ENCODE measurements at regions not wholly inside any gene's neighbourhood (a gene's known extent, or its start where the extent isn't known, plus 50 kb on each side); places are given as distances from the start of the nearest gene placed in this dataset.
"Not testable (repeated sequence)": the region's sequence is repeated elsewhere in the genome, so short reads cannot be mapped to it uniquely, and the experiment has no call there.

DNA sequence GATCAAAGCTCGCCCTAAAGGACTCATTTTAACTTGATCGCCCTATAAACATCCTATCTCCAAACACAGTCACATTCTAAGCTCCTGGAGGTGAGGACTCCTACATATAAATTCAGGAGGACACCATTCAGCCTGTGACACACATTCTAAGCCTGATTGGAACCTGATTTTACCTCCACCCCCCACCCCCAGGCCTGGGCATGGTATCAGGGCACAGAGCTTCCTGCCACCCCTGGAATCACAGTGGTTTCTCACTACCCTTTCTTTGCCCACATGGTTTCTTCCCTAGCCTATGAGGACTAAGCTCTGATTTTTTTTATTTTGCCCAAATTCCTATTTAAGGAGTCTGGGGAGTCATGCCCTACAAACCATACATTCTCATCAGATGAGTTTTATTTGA, 428.1 kb upstream of the ID2 start:
- no peaks in the 10 kb centered on the region for H3K4me1 Mint-ChIP-seq
- no peaks in the 10 kb centered on the region for H3K36me3 Mint-ChIP-seq
- no peak overlapping the region for H3K27ac Mint-ChIP-seq
- H3K27me3 Mint-ChIP-seq: peaks cover 61% of the 10 kb centered on the region
- no peak for ATAC-seq
- H3K9me3 Mint-ChIP-seq: peaks cover 7% of the 10 kb centered on the region
- no peak overlapping the region for H3K4me3 Mint-ChIP-seq

DNA sequence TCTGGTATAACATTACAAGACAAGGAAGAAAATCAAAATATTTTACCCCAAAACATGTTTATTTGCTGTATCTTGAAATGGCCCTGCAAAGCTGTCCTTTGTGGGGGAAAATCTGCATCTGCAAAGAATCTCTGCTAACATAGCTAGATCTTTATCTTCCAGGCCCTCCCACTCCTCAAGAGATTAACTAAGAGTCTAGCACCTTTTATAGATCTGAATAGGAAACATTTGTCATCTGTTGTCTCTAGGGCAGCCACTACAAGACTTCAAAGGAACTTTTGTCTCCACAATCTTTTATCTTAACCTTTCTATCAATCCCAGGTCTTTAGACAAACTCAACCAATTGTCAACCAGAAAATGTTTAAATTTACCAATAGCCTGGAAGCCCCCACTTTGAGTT, 427.6 kb upstream of the ID2 start:
- H3K4me1 Mint-ChIP-seq, ATAC-seq, H3K4me3 Mint-ChIP-seq, H3K9me3 Mint-ChIP-seq, H3K27ac Mint-ChIP-seq, H3K36me3 Mint-ChIP-seq: not testable (repeated sequence)
- H3K27me3 Mint-ChIP-seq: peaks cover 61% of the 10 kb centered on the region

DNA sequence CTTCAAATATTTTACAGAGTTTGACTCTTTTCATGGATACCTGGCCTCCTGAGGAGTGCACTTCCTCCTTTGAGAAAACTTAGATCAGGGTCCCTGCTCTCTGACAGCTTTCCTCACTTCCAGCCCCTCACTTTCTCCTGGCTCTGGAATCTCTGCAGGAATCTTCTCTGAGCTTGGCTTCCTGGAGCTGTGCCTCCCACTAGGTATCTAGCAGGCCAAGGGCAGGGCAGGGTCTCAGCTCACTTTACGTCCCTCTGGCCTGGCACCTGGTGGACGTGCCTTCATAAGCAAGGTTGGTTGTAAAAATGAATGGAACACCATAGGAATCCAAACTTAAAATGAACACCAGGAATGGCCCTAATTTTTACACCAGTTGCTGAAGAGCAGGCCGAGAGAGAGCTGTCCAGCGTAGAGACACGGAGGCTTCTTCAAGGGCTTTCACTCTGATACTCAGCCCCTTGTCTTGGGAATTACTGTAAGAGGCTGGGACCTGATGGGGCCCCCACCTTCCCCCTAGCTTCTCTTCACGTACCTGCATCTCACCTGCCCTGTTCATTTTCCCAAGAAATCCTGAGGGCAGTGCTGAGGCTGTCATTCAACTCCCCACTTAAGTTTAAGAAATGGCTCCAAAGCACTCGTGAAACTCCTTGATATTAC, 426.9 kb upstream of the ID2 start:
- H3K36me3 Mint-ChIP-seq: no peaks in the 10 kb centered on the region
- peaks cover 61% of the 10 kb centered on the region for H3K27me3 Mint-ChIP-seq
- no peak overlapping the region for H3K27ac Mint-ChIP-seq
- H3K9me3 Mint-ChIP-seq: peaks cover 7% of the 10 kb centered on the region
- ATAC-seq: no peak
- H3K4me3 Mint-ChIP-seq: no peak overlapping the region
- H3K4me1 Mint-ChIP-seq: no peaks in the 10 kb centered on the region

DNA sequence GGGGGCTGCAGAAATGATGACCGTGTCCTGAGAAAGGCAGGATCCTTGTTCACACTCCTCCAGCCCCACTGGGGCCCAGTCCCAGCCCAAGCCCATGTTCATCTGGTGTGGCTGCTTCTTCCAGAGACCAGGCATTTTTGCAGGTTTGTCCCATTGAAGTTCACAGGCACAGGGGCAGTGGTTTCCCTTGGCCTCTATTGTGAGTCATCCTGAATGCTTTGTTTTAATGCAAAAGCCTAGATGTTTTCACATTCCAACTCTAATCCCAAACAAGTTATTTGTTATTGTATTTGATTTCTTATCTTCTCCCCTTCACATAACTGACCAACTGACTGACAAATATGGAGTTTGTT, 426.4 kb upstream of the ID2 start:
- Mint-ChIP-seq H3K9me3 (peaks cover 5% of the 10 kb centered on the region), H3K27ac (no peak overlapping the region), H3K4me1 (no peaks in the 10 kb centered on the region), H3K27me3 (peaks cover 62% of the 10 kb centered on the region), H3K36me3 (no peaks in the 10 kb centered on the region), H3K4me3 (no peak overlapping the region)
- no peak for ATAC-seq

DNA sequence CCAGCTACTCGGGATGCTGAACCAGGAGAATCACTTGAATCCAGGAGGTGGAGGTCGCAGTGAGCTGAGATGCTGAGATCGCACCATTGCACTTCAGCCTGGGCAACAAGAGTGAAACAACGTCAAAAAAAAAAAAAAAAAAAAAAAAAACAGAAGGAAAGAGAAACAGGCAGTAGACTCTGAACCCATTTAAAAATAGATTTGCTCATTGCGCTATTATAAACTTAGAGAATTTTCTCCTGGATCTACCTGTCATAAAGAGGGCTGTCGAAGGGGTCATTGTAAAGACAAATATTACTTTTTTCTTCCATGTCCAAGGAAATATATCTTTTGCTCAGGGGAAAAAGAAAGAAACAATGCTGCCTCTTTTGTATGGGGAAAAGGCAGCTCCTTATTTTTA, 425.0 kb upstream of the ID2 start:
- Mint-ChIP-seq H3K27ac (no peak overlapping the region), H3K27me3 (peaks cover 57% of the 10 kb centered on the region), H3K36me3 (no peaks in the 10 kb centered on the region)

DNA sequence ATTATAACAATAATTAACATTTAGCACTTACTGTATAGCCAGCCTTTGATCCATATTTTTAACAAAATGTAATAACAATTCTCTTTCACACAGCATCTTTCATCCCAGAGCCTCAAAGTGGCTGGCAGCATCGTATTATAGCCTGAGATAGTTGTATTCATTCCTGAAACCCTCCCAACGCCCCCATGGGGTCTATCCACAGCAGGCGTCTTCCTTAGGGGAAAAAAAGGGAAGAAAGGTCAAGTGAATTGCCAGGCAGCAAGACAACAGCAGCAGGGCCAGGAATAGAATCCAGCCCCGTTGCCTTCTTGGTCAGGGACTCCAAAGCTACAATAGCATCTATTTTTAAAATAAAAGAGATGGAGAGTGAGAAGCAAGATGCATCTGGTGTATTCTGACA, 424.4 kb upstream of the ID2 start:
- Mint-ChIP-seq H3K36me3 (no peaks in the 10 kb centered on the region), H3K4me3 (no peak overlapping the region), H3K27me3 (peaks cover 51% of the 10 kb centered on the region), H3K4me1 (no peaks in the 10 kb centered on the region), H3K9me3 (no peaks in the 10 kb centered on the region), H3K27ac (no peak overlapping the region)
- no peak for ATAC-seq

More for the DNA sequence above, 425.0 kb upstream of the ID2 start:
- no peaks in the 10 kb centered on the region for H3K9me3 Mint-ChIP-seq
- H3K4me3 Mint-ChIP-seq: no peak overlapping the region
- no peak for ATAC-seq
- H3K4me1 Mint-ChIP-seq: no peaks in the 10 kb centered on the region

DNA sequence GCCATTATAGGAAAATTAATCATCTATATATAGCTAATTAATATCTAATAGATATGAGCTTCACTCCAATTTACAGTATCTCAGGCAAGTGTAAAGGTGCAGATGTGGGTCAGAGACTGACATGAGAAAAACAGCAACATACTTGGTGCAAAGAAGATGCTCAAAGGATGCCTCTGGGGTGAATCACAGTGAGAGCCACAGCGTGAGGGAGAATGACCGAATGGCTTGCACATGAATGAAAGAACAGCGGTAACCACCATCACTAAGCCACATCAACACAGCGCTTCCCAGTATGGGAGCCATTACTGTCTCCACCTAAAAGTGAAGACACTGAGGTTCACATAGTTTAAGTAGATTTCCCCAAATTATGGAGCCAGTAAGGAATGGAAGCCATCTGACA, 423.4 kb upstream of the ID2 start:
- Mint-ChIP-seq H3K27me3 (peaks cover 43% of the 10 kb centered on the region), H3K27ac (no peak overlapping the region), H3K4me1 (no peaks in the 10 kb centered on the region), H3K36me3 (no peaks in the 10 kb centered on the region), H3K4me3 (no peak overlapping the region), H3K9me3 (no peaks in the 10 kb centered on the region)
- ATAC-seq: no peak

DNA sequence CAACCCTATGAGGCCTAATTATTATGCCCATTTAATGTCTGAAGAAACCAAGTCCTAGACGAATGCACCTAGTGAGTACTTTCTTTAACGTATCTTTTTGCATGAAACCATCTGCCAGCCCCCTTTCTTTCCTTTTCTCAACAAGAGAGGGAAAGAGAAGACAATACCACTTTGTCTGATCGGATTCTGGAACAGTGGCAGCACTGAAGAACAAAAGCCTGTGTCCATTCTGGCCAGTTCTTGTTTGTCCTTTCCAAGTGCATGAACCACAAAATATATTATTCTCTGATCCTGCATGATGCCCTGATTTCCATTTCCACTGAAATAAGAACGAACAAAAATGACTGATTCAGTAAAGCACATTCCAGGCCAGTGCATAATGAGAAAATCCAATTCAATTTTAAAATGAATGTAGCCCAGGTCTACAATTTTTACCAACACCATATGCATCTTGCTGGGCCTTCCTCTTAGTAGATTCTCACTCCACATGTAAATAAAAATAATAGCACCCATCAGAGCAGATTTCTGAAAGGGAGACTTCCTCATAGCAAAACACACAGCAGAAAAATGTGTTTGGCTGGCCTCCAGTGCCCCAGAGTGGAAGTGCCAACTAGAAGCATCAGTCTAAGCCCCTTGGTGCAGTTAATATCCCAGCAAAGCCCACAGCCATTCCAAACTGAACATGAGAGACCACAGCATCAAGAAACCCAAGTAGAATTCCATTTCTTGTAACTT, 422.6 kb upstream of the ID2 start:
- Mint-ChIP-seq H3K36me3 (no peaks in the 10 kb centered on the region), H3K9me3 (no peaks in the 10 kb centered on the region), H3K27me3 (peaks cover 35% of the 10 kb centered on the region), H3K4me3 (no peak overlapping the region), H3K27ac (no peak overlapping the region), H3K4me1 (no peaks in the 10 kb centered on the region)
- ATAC-seq: no peak

DNA sequence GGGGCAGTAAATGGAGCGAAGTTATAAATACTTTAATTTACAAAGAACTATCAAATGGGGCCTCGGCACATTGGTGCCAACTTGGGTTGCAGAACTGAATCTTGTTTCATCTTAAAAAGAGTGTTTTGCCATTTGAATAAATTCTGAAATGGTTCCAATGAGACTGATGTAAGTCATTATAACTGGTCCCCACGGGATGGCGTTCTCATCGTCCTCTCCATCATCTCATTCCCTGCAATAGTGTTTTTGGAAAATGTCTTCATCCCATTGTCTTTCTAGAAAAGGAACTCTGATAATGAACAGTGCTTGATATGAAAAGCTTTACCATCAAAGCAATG, 422.0 kb upstream of the ID2 start:
- Mint-ChIP-seq H3K4me3 (no peak overlapping the region), H3K4me1 (no peaks in the 10 kb centered on the region), H3K36me3 (no peaks in the 10 kb centered on the region), H3K9me3 (no peaks in the 10 kb centered on the region), H3K27me3 (peaks cover 32% of the 10 kb centered on the region), H3K27ac (no peak overlapping the region)
- ATAC-seq: no peak

DNA sequence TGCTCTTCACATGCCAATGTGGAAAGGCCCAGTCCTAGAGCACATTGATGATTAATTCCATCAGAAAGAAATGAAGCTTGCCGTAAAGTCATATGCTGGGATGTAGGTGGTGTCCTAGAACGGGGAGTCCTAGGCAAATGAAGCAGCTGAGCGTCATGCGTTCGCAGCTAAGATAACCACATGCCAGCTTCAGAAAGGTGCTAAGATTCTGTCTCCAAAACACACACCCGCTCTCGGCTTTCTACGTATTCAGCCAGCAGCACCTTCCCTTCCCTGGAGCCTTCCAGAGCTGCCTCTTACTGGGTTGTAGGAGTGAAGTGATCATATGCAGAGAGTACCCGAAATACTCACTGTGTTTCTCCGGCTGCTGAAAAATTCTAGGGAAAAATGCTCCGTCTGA, 421.6 kb upstream of the ID2 start:
- no peak overlapping the region for H3K27ac Mint-ChIP-seq
- no peak overlapping the region for H3K4me3 Mint-ChIP-seq
- no peak for ATAC-seq

DNA sequence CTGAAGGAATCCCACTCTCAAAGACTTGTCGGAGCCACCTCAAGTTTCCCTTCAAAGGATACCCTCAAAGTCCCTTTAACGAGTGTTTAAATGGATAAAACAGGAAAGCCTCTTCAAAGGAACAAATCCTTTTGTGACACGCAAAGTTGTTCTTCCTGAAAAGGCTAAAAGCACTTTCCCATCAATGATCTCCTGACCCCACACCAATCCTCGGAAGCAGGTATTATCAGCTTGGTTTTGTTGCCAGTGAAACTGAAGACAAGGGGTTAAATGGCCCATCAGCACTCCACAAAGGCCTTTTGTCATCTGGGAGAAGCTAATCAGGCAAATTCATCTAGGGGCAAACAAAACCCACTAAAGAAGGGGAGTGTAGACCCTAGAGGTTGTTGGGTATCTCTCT, 418.0 kb upstream of the ID2 start:
- Mint-ChIP-seq H3K9me3 (no peaks in the 10 kb centered on the region), H3K27me3 (peaks cover 28% of the 10 kb centered on the region), H3K4me1 (peaks cover 5% of the 10 kb centered on the region), H3K36me3 (no peaks in the 10 kb centered on the region), H3K27ac (no peak overlapping the region), H3K4me3 (no peak overlapping the region)
- no peak for ATAC-seq

More for the DNA sequence above, 421.6 kb upstream of the ID2 start:
- H3K4me1 Mint-ChIP-seq: peaks cover under 1% of the 10 kb centered on the region
- H3K36me3 Mint-ChIP-seq: no peaks in the 10 kb centered on the region
- no peaks in the 10 kb centered on the region for H3K9me3 Mint-ChIP-seq
- H3K27me3 Mint-ChIP-seq: peaks cover 32% of the 10 kb centered on the region

DNA sequence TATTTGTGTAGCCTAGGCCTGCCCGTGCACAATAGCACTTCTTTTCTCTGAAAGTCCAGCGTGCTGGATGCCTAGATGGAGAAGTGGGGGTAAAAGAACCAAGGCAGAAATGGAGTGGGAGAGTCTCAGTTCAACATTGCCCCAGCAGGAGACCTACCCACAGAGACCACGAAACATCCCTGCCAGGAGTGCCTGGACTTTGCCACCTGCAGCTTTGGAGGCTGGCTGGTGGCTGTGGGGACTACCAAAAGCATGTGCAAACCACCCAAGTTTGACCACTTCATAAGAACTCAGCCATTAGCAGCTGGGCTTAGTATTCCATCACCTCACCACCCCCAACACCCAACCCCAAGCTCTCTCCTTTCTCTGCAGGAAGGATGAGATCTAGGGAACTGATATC, 416.9 kb upstream of the ID2 start:
- Mint-ChIP-seq H3K27me3 (peaks cover 28% of the 10 kb centered on the region), H3K9me3 (no peaks in the 10 kb centered on the region), H3K4me1 (peaks cover 5% of the 10 kb centered on the region), H3K4me3 (no peak overlapping the region), H3K36me3 (no peaks in the 10 kb centered on the region), H3K27ac (no peak overlapping the region)
- ATAC-seq: no peak

DNA sequence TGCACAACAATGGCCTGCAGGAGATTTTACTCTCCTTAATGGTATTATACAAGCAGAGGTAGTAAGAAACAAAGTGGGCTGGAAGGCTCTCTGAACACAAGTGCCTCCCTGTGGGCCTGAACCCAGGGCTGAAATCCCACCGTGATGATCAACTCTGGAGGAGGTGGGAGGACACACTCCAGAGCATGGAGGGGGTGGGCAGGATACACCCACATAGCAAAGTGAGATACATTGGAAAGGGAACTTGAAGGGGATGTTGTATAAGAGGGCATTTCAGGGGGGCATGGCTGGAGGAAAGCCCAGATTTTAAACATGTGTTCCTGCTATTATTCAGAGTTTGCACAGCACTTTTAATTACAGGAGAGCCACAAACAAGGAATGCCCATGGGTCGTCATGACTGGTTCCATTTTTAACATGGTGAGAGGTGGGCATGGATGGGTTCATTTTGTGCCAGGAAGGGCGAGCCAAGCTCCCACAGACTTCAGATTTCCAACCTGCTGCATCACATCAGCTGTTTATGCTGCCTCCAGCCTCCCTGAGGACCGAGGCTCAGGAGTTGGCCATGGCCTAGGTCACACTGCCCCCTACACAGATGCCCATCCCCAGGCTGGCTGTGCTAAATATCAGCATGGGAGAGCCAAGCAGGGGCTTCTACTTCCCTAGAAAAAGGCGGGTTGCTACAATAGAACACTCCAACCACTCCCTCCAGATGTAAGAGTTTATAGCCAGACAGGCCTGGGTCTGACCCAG, 416.2 kb upstream of the ID2 start:
- Mint-ChIP-seq H3K36me3 (no peaks in the 10 kb centered on the region), H3K4me1 (peaks cover 5% of the 10 kb centered on the region), H3K27me3 (peaks cover 21% of the 10 kb centered on the region), H3K27ac (no peak overlapping the region), H3K9me3 (no peaks in the 10 kb centered on the region), H3K4me3 (no peak overlapping the region)
- no peak for ATAC-seq

DNA sequence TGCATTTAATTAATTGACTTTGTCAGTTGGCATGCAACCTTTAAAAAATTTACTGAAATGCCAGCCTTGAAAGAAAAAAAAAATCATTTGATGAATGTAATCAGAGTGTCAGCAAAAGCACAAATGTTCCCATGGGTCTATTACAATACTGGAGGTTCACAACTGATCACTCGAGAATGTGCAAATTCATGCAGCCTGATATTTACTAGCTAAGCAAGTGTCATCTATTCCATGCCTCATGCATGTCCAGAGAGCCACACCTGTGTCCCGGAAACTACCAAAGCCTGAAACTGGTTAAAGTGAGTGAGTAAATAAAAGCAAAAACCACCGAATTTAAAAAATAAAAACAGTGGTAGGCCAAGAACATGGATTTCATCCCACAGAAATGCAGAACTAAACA, 415.3 kb upstream of the ID2 start:
- Mint-ChIP-seq H3K9me3 (no peaks in the 10 kb centered on the region), H3K4me1 (peaks cover 5% of the 10 kb centered on the region), H3K36me3 (no peaks in the 10 kb centered on the region), H3K4me3 (no peak overlapping the region), H3K27ac (no peak overlapping the region), H3K27me3 (peaks cover 19% of the 10 kb centered on the region)
- no peak for ATAC-seq

DNA sequence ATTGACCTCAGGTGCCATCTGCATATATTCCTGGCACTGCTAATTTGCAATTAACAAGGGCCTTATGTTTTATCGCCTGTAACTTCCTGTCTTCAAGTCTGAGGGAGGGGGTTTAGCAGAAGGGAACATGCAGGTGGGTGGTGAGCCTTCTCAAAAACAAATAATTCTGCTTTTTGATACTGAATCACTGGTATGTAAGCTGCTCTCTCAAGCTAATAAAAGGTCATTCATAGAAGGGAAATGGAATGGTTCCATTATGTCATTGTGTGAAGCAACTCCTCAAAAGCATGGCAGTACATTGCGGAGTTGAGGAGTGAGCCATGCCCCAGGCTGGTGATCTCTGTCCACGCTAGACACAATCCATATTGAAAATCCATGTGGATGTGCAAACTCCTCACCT, 414.8 kb upstream of the ID2 start:
- Mint-ChIP-seq H3K4me3 (no peak overlapping the region), H3K27ac (no peak overlapping the region), H3K27me3 (peaks cover 19% of the 10 kb centered on the region), H3K9me3 (no peaks in the 10 kb centered on the region), H3K4me1 (peaks cover 5% of the 10 kb centered on the region), H3K36me3 (no peaks in the 10 kb centered on the region)
- ATAC-seq: no peak

DNA sequence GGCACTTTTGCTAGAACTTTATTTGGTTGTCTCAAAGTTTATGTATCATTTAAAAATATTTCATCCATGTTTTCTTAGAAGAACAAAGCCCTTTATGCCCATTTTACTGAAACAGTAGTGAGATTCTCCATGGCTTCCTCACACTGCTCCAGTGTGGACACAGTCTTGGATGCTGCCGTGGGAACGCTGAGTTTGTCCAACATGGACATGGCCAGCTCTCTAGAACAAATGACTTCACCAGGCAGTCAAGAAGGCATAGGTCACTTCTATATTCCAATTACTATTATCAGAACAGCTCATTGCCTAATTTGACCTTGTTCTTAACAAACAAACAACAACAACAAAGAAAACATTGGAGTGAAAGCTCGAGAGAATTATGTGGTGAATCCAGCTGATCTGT, 414.1 kb upstream of the ID2 start:
- H3K9me3 Mint-ChIP-seq: no peaks in the 10 kb centered on the region
- no peak for ATAC-seq
- H3K27ac Mint-ChIP-seq: no peak overlapping the region
- H3K27me3 Mint-ChIP-seq: peaks cover 19% of the 10 kb centered on the region
- peaks cover 5% of the 10 kb centered on the region for H3K4me1 Mint-ChIP-seq
- no peak overlapping the region for H3K4me3 Mint-ChIP-seq
- no peaks in the 10 kb centered on the region for H3K36me3 Mint-ChIP-seq
